HG03354 (cell line): ENCODE measurements at regions not wholly inside any gene's neighbourhood (a gene's known extent, or its start where the extent isn't known, plus 50 kb on each side); places are given as distances from the start of the nearest gene placed in this dataset.
"Not testable (repeated sequence)": the region's sequence is repeated elsewhere in the genome, so short reads cannot be mapped to it uniquely, and the experiment has no call there.

Source experiments
- ATAC-seq: cut with Tn5 transposase; IDR thresholded peaks from one replicate; pipeline ENCODE4 v1.9.1; 2021; ENCODE audit warnings: mild to moderate bottlenecking; ENCODE audit not compliant: unreplicated experiment, poor library complexity, severe bottlenecking

DNA sequence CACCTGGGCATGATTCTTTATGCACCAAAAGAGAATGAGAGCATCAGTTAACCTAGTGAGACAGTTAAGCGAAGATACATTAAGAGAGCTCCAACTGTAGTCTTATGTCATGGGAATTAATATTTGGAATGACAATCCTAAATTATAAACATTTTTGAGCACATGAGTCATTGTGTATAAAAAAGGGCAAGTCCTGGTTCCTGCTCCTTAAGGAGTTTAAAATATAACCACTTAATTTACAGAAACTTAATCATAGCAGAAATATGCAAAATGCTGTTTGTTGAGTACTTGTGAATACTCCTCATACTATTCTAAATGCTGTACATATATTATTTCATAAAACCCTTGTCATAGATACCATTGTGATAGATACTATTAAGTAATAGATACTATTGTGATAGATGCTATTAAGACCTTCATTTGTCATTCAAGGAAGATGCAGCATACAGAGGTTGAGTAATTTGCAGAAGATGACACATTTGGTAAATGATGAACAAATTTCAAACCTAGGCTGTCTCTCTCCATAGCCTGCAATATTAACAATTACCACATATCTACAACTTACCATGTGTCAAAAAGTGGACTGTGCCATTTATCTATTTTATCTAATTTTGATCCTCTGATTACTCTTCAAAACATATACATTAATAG lies 301.0 kb downstream of the TBC1D4 start:
- ATAC-seq: no peak

DNA sequence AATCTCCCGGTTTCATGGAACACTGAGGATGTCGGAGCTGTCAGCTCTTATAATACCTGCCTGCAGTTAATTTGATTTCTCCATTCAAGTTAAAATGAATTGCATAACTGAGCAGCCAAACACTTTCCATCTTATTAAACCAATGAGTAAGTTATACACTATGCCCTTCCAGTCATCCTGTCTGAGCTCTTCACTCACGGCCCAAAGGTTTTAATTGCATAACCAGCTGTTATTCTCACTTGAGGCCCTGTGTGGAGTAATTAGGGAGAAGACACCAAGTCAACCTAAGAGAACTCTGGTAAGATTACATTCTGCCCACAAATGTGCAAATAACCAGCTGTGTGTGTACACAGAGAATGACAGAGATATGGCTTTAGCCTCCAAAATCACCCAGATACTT lies 303.5 kb downstream of the TBC1D4 start:
- ATAC-seq: no peak

DNA sequence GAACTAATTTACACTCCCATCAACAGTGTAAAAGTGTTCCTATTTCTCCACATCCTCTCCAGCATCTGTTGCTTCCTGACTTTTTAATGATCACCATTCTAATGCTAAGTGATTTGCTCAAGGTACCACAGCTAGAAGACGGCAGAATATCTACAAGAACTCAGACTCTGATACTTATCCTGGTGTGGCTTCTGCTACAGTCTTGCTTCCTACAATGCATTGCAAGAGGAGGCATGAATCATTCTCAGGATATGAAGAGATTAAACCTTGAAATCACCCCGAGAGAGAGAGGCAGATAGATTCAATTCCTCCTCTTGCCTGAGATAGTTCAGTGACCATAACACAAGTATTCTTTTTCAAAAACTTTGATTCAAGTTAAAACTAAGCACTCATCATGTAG lies 306.4 kb downstream of the TBC1D4 start:
- no peak for ATAC-seq

DNA sequence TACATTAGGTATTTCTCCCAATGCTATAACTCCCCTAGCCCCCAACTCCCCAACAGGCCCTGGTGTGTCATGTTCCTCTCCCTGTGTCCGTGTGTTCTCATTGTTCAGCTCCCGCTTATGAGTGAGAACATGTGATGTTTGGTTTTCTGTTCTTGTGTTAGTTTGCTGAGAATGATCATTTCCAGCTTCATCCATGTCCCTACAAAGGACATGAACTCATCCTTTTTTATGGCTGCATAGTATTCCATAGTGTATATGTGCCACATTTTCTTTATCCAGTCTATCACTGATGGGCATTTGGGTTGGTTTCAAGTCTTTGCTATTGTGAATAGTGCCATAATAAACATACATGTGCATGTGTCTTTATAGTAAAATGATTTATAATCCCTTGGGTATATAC lies 306.9 kb downstream of the TBC1D4 start:
- ATAC-seq: not testable (repeated sequence)

DNA sequence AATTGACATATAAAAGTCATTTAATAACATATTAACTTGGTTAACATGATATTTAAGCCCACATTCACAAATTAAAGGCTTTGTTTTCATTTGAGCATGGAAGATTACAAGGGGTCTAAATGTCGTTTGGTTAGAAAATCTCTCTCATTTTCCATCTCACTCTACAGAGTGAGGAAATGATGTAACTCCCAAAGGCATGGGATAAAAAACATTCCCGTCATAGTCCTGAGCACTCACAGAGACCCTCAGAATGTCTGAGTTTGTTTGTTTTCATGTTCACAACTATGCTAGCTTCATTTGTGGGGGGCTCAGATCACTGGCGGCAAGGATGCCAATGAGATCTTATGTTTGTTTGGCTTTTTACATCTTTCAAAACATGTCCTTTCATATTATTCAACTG lies 307.5 kb downstream of the TBC1D4 start:
- no peak for ATAC-seq

DNA sequence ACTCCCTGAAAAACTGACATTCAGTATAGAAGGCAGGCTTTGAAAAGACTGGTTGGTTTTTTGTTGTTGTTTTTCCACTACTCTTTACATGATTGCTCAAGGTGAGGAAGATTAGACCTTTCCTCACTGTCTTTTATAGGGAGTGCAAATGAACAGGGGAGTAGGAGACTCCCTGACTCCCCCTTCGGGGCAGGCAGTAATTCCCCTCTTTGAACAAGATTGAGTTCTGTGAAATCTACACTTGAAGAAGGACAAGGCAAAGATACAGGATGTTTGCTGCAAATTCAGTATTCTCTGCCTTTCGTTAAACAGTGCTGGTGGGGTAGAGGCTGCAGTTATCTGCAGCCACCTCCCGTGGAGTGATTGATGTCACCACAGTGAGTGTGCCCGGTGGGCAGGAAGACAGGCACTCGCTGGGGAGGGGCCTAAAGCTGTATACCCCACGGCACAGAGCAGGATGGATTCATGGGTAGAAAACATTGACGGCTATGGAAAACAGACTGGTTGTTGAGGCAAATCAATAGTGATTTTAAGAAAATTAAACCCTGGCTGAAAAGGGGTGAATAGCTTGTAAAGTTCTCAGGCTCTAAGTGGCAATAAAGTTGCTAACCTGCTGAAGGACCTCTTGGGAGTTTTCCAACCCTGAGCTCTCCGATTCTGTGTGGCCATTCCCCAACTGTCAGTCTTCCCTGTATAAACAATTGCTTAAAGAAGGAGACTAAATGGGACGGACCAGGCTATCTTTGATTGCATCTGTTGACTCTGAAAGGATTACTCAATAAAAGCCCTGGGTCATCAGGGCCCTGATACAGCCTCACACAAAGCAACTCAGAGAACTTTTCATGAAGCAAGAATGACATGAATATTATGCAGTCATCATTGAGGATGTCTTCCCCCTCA lies 308.3 kb downstream of the TBC1D4 start:
- ATAC-seq: no peak

DNA sequence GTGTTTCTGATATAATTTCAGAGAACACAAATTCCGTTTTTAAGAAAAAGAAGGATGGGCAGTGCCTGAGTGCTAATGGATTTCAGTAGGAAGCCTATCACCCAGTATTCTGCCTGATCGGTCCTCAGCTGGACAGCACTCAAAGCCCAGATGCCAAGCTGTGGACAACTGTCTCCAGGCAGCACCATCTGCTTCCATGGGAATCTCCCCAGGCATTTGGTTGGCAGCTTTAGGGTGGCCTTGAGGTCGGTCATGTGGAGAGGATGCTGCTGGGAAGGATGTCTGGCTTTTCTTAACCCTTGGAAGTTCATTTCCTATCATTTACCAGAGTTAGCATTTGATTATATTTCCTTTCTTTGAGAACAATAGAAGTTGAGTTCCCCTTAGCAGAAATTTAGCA lies 311.7 kb downstream of the TBC1D4 start:
- ATAC-seq: no peak

DNA sequence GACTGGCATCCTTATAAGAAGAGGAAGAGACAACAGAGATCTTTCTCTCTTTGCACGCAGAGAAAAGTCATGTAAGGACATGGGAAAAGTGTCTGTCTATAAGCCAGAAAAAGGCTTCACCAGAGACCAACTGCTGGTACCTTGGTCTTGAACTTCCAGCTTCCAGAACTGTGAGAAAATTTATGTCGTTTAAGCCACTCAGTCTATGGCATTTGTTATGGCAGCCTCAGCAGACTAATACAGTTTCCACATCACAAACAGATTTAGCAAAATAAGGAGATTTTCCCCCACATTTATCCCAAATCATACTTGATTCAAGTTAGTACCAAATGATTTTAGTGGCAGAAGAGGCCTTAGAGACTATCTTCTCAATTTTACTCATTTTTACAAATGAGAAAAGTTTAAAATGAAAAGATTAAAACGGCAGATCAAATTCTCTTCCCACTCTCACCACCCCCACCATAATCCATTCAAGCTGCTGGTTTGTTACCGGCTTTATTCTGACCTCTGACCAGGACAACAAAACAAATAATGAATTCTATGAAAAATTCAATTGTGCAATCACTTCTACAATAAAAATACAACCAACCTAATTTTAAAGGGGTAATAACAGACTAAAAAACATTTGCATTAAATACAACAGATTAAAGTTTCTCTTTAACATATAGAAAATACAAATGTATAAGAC lies 316.3 kb downstream of the TBC1D4 start:
- no peak for ATAC-seq

DNA sequence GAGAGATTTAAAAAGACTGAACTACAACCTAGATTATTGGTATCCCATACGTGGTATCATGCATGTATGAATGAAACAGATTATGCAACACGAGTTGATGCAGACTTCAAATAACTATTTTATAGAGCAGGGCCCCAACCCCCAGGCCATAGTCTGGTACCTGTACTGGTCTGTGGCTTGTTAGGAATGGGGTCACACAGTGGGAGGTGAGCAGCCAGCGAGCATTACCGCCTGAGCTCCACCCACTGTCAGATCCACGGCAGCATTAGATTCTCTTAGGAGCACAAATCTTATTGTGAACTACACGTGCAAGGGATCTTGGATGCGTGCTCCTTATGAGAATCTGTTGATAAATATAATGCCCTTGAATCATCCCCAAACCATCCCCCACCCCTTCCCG lies 320.2 kb downstream of the TBC1D4 start:
- no peak for ATAC-seq

DNA sequence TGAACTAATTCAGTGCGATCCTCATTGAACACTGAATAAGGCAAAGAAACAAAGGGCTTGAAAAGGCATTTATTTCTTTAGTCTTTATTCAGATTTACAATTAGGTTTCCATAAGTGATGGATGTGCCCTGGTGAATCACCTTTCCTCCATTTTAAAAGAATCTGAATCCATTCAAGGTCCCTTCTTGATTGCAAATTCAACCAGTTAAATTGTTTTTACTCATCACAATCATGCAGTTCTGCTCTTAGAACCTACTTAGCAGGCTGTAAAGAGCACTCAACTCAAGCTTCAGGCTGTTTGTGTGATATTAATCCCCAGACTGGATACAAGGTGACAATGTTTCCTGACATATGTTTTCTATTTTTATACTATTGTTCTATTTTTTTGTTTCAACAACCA lies 321.0 kb downstream of the TBC1D4 start:
- no peak for ATAC-seq

DNA sequence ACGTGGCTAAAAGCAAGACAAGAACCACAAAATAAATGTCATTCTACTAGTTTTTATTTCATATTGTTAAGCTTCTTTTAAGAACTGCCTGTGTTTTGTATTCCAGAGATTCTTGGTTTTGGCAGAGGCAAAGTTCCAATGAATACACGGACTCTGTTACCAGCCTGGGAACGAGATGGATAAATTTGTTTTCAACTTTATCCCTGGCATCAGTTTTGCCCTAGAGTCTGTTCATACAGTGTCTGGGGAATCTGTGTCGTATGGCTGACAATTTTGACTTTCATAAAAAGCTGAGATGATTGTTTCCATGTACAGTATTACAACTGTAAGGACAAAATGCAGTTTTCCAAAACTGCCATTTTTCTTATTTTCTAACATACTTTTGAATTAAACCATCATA lies 327.6 kb downstream of the TBC1D4 start:
- ATAC-seq: no peak

DNA sequence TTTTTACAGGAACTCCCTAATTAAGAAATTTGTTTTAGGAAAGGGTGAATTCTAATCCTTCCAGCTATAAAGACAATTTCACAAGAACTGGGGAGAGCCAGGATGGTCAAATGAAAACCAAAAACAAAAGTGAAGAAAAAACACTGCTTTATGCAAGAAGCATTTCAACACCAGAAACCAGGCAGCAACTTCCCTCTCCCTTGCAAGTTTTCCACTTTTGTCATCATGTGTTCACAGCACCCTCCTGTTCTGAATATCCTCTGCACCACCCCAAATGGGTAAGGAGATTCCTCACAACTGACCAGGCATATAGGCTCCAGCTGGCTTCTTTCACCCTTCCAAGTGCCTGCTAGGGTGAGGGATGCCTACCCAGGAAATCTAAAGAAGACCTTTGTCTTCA lies 328.1 kb downstream of the TBC1D4 start:
- ATAC-seq: no peak

DNA sequence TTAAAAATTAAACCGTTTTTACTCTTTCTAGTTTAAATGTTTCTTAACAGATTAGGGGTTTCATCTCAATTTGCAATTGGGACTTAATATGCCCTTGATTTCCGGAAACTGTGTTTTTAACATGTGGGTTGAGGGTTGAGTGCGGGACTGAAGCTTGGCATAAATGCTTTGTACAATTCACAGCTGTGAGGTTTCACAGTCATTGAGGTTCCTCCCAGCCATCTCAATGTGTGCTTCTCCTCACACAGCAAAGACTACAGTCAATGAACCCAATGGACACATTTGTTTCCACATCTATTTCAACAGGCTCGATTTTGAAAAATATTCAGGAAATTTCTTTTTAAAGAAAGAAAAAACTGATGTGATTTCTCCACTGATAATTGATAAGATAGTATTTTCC lies 328.6 kb downstream of the TBC1D4 start:
- no peak for ATAC-seq

DNA sequence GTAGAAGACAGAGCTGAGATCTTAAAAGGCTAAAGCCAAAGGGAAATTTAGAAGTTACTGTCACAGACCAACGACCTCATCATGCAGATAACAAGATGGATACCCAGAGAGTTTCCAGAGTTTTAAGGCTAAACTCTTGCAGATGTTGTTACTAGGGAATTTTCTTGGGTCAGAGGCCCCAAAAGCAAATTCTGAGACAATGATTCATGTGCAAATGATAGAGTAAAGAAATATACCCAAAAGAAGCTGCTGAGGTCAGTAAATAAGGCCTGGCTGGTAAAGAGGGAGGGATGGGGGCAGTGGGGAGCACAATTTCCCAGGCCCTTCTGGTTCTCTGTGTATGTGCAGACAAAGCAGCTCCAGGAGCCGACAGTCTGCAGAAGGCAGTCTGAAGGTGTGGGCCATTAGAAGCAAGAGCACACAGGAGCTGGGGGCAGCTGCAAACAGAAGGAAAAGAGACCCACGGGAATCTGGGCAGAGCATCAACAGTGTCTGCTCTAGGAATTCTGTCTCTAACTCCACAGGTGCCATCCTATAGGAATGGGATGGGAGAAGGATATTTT lies 330.8 kb downstream of the TBC1D4 start:
- no peak for ATAC-seq

DNA sequence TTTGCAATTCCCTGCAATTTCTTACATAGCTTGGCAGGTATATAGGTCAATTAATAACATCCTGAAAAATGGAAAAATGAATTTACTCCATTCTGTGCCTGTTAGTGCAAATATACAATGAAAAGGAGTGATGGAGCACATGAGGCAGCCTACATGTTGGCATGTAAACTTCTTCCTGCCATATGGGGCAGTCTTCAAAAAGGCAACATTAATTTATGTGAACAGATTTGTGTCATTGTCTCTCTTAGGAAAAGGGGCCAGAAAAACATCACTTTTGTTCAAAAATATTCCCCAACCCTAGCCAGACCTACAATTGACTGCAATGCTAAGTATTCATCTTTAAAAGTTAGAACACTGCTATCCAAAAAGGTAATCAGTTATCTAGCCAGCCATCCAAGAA lies 332.2 kb downstream of the TBC1D4 start:
- ATAC-seq: no peak

DNA sequence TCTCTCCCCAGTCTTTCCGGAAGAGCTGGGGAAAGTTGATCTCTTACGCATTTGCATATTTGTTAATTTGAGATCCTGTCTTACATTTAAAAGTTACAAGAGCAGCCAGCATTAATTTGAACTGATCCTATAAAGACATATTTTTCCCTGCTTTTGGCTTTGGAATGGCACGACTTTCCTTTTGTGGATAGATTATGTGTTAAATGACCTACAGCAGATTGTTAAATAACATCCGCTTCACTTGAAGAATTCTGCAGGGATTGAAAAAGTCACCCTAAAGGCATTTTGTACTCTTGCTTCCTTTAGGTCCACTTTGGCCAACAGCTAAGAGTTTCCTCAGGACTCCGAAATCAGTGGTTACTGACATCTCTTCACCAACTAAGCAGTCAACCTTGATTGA lies 334.0 kb downstream of the TBC1D4 start:
- no peak for ATAC-seq

DNA sequence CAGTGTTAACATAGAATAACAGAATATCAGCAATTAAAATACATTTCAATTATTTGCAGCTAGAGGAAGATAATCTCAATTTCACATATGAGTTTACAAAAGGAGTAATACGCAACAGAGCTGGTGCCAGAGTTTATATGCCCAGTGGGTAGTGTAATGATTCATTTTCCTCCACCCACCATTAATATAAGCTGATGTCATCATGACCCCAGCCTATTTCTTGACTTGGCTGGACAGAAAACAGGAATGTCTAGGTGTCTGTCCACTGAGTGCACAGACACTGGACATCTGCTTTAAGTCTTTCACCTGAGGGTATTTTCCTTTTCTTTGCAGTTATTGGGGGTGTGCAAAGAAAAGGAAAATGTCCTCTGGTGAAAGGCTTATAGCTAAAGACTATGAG lies 335.5 kb downstream of the TBC1D4 start:
- no peak for ATAC-seq

DNA sequence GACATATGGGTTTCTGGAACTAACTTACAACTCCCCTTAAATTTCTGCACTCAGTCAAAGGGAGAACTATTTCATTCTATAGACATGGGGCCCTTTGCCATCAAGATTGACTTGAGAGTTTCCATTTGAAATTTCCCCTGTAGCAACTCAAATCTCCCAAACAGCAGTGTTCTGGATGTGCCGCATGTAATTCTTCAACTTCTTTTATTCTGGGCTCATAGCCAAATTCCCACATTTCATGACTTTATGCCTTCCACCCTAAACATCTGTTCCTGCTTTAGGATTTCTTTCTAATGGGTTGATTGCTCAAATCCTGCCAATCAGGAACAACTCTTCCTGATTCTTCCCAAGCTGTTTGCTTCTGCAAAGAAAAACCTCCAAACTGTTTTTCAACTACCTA lies 336.0 kb downstream of the TBC1D4 start:
- no peak for ATAC-seq

DNA sequence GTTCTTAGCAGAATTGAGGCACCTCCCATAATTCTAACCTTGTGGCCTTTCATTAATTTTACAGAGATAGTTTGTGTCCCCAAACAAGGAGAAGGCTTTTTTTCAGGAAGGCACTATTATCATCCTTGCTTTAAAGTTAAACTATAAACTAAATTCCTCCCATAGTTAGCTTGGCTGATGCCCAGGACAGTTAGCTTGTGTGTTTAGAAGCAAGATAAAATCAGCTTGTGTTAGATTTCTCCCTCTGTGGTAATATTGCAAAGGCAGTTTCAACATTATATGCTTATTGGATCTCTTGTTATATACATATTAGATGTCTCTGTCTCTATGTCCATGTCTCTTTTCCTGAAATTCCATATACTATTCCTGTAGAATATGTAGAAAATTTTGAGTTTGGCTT lies 342.7 kb downstream of the TBC1D4 start:
- ATAC-seq: no peak

DNA sequence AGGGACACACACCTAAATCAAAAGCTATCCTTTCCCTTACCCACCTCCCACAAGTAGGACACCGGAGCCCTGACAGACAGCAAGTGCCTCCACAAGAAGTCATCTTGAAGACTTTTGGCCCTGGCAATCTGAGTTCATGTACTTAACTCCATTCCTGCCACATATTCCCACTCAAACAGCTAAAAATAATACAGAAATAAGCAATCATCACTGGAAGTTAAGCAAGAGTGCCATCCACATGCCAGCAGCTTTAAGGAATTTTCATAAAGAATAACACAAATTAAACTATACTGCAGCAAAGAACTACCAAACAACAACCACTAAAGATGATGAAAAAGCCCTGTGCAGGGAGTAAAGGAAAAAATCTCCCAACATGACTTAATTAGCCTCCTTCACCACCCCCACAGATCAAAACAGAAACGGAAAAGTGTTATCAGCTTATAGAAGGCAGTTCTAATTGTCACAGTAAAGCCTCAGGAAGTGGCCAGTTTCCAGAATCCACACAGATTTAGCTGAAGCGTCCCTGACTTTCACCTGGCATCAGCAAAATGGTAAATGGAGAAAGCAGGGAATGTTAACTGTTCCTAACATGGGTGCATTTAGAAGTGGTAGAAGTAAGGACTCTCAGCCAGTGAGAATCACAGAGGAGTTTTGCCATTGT lies 343.9 kb downstream of the TBC1D4 start:
- ATAC-seq: no peak
